ENCODE measurements at regions not wholly inside any gene's neighbourhood (a gene's known extent, or its start where the extent isn't known, plus 50 kb on each side); places are given as distances from the start of the nearest gene placed in this dataset.

DNA sequence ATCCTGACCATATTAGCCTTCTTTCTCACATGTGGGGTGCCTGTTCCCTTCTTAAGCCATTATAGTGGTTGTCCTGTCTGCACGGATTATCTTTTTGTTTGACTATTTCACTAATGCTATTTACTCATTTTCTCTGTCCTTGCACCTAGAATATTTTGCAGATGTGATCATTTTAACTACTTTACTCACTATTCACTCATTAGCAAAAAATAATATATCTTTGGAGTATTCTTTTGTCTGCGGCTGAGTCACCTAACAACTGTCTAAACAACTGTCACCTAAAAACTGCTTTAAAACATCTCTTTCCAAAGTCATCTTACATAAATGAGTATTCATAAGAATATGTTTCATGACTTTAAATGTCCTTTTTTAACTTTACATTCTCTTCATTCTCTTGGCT, 87.4 kb downstream of the KCNJ2 start (continued):
- TF ChIP-seq, protein P1, sequence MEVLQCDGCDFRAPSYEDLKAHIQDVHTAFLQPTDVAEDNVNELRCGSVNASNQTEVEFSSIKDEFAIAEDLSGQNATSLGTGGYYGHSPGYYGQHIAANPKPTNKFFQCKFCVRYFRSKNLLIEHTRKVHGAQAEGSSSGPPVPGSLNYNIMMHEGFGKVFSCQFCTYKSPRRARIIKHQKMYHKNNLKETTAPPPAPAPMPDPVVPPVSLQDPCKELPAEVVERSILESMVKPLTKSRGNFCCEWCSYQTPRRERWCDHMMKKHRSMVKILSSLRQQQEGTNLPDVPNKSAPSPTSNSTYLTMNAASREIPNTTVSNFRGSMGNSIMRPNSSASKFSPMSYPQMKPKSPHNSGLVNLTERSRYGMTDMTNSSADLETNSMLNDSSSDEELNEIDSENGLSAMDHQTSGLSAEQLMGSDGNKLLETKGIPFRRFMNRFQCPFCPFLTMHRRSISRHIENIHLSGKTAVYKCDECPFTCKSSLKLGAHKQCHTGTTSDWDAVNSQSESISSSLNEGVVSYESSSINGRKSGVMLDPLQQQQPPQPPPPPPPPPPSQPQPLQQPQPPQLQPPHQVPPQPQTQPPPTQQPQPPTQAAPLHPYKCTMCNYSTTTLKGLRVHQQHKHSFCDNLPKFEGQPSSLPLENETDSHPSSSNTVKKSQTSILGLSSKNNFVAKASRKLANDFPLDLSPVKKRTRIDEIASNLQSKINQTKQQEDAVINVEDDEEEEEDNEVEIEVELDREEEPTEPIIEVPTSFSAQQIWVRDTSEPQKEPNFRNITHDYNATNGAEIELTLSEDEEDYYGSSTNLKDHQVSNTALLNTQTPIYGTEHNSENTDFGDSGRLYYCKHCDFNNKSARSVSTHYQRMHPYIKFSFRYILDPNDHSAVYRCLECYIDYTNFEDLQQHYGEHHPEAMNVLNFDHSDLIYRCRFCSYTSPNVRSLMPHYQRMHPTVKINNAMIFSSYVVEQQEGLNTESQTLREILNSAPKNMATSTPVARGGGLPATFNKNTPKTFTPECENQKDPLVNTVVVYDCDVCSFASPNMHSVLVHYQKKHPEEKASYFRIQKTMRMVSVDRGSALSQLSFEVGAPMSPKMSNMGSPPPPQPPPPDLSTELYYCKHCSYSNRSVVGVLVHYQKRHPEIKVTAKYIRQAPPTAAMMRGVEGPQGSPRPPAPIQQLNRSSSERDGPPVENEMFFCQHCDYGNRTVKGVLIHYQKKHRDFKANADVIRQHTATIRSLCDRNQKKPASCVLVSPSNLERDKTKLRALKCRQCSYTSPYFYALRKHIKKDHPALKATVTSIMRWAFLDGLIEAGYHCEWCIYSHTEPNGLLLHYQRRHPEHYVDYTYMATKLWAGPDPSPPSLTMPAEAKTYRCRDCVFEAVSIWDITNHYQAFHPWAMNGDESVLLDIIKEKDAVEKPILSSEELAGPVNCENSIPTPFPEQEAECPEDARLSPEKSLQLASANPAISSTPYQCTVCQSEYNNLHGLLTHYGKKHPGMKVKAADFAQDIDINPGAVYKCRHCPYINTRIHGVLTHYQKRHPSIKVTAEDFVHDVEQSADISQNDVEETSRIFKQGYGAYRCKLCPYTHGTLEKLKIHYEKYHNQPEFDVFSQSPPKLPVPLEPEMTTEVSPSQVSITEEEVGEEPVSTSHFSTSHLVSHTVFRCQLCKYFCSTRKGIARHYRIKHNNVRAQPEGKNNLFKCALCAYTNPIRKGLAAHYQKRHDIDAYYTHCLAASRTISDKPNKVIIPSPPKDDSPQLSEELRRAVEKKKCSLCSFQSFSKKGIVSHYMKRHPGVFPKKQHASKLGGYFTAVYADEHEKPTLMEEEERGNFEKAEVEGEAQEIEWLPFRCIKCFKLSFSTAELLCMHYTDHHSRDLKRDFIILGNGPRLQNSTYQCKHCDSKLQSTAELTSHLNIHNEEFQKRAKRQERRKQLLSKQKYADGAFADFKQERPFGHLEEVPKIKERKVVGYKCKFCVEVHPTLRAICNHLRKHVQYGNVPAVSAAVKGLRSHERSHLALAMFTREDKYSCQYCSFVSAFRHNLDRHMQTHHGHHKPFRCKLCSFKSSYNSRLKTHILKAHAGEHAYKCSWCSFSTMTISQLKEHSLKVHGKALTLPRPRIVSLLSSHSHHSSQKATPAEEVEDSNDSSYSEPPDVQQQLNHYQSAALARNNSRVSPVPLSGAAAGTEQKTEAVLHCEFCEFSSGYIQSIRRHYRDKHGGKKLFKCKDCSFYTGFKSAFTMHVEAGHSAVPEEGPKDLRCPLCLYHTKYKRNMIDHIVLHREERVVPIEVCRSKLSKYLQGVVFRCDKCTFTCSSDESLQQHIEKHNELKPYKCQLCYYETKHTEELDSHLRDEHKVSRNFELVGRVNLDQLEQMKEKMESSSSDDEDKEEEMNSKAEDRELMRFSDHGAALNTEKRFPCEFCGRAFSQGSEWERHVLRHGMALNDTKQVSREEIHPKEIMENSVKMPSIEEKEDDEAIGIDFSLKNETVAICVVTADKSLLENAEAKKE (CRISPR knock-in tag; IDR thresholded peaks at IDR 0.05), result no peak
- no peak for TF ChIP-seq STAT1 (IDR thresholded peaks at IDR 0.05; ENCODE audit: unreplicated experiment)

DNA sequence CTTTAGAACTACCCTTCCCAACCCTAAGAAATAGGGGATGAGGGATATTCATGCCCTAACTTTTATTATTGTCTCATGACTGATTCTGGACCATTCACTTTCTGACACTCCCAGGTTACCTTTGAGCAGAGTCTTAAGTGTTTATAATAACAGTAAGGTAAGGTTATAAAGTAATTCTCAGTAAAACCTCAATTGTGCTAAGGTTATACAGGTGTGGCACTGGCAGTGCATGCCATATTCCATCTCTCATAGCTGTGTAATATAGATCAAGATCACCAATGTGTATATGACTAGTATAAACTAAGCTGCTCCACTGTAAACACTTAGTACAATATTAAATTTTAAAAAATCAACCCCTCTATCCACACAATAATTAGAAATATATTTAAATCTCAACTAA, 89.1 kb downstream of the KCNJ2 start:
- no peak overlapping the region for H2AFZ ChIP-seq
- Mint-ChIP-seq H3K4me3 (no peak overlapping the region), H3K4me1 (0 out of 3 replicates have a peak, but pooled peaks cover 2% of the 10 kb centered on the region), H3K27ac (no peak overlapping the region), H3K27me3 (ENCODE audit: insufficient read depth, low read depth, poor library complexity) (no peaks in the 10 kb centered on the region), H3K9me3 (no peaks in the 10 kb centered on the region), H3K36me3 (ENCODE audit: low read depth) (no peaks in the 10 kb centered on the region)
- no peak for ATAC-seq
- no peaks in the 10 kb centered on the region for H3K79me2 ChIP-seq (replicated peaks; ENCODE audit: insufficient read depth)
- no peaks in the 10 kb centered on the region for H3K36me3 ChIP-seq (ENCODE audit: insufficient read depth)
- H4K20me1 ChIP-seq (replicated peaks; ENCODE audit: insufficient read depth), result no peaks in the 10 kb centered on the region
- H3F3A ChIP-seq (replicated peaks; ENCODE audit: low read depth), result no peaks in the 10 kb centered on the region
- no peaks in the 10 kb centered on the region; the same call in 1 of the 2 replicates for H3K9me2 ChIP-seq (ENCODE audit: insufficient read depth)
- H3K4me3 ChIP-seq, result no peak overlapping the region
- H3K4me1 ChIP-seq (ENCODE audit: insufficient read depth), result no peaks in the 10 kb centered on the region
- H3K4me2 ChIP-seq, result no peak overlapping the region
- no peak overlapping the region for H3K27ac ChIP-seq (ENCODE audit: low read depth)
- H3K27me3 ChIP-seq (ENCODE audit: insufficient read depth), result no peaks in the 10 kb centered on the region
- no peak for DNase-seq (ENCODE audit: low spot score)
- TF ChIP-seq CREB1 (CRISPR knock-in tag; IDR thresholded peaks at IDR 0.05; ENCODE audit: low read depth), result no peak
- TF ChIP-seq ZNF331 (CRISPR knock-in tag; IDR thresholded peaks at IDR 0.05; ENCODE audit: low read depth), result no peak
- no peak for TF ChIP-seq STAT1 (IDR thresholded peaks at IDR 0.05; ENCODE audit: unreplicated experiment)
- TF ChIP-seq EZH2phosphoT487 (IDR thresholded peaks at IDR 0.05; ENCODE audit: unreplicated experiment), result no peak
- TF ChIP-seq EZH2 (IDR thresholded peaks at IDR 0.05; ENCODE audit: low read depth, unreplicated experiment), result no peak
- TF ChIP-seq, protein P1 (CRISPR knock-in tag; IDR thresholded peaks at IDR 0.05), result no peak
- TF ChIP-seq, protein P2, sequence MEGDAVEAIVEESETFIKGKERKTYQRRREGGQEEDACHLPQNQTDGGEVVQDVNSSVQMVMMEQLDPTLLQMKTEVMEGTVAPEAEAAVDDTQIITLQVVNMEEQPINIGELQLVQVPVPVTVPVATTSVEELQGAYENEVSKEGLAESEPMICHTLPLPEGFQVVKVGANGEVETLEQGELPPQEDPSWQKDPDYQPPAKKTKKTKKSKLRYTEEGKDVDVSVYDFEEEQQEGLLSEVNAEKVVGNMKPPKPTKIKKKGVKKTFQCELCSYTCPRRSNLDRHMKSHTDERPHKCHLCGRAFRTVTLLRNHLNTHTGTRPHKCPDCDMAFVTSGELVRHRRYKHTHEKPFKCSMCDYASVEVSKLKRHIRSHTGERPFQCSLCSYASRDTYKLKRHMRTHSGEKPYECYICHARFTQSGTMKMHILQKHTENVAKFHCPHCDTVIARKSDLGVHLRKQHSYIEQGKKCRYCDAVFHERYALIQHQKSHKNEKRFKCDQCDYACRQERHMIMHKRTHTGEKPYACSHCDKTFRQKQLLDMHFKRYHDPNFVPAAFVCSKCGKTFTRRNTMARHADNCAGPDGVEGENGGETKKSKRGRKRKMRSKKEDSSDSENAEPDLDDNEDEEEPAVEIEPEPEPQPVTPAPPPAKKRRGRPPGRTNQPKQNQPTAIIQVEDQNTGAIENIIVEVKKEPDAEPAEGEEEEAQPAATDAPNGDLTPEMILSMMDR (conservative IDR thresholded peaks at IDR 0.05; ENCODE audit: low read depth in 2 of 2), result no peak
- no peak for TF ChIP-seq JUNB (IDR thresholded peaks at IDR 0.05; ENCODE audit: unreplicated experiment)

All from GM23338 (cell line).